ENCODE measurements at regions not wholly inside any gene's neighbourhood (a gene's known extent, or its start where the extent isn't known, plus 50 kb on each side); places are given as distances from the start of the nearest gene placed in this dataset.
"Not testable (repeated sequence)": the region's sequence is repeated elsewhere in the genome, so short reads cannot be mapped to it uniquely, and the experiment has no call there.

- Mint-ChIP-seq H3K27ac (no peak overlapping the region), H3K4me1 (peaks cover 15% of the 10 kb centered on the region), H3K36me3 (no peaks in the 10 kb centered on the region), H3K9me3 (no peaks in the 10 kb centered on the region), H3K4me3 (no peak overlapping the region), H3K27me3 (ENCODE audit: low read depth) (peaks cover 4% of the 10 kb centered on the region)
- TF ChIP-seq, protein P1, sequence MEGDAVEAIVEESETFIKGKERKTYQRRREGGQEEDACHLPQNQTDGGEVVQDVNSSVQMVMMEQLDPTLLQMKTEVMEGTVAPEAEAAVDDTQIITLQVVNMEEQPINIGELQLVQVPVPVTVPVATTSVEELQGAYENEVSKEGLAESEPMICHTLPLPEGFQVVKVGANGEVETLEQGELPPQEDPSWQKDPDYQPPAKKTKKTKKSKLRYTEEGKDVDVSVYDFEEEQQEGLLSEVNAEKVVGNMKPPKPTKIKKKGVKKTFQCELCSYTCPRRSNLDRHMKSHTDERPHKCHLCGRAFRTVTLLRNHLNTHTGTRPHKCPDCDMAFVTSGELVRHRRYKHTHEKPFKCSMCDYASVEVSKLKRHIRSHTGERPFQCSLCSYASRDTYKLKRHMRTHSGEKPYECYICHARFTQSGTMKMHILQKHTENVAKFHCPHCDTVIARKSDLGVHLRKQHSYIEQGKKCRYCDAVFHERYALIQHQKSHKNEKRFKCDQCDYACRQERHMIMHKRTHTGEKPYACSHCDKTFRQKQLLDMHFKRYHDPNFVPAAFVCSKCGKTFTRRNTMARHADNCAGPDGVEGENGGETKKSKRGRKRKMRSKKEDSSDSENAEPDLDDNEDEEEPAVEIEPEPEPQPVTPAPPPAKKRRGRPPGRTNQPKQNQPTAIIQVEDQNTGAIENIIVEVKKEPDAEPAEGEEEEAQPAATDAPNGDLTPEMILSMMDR (IDR thresholded peaks at IDR 0.05; ENCODE audit: unreplicated experiment) = no peak
- DNase-seq (ENCODE audit: low spot score in 2 of 2, unreplicated experiment in 2 of 2) = no peak
Observed at GRCh38 chr1:157307491-157307890, 169.3 kb upstream of the ETV3 start.

DNA sequence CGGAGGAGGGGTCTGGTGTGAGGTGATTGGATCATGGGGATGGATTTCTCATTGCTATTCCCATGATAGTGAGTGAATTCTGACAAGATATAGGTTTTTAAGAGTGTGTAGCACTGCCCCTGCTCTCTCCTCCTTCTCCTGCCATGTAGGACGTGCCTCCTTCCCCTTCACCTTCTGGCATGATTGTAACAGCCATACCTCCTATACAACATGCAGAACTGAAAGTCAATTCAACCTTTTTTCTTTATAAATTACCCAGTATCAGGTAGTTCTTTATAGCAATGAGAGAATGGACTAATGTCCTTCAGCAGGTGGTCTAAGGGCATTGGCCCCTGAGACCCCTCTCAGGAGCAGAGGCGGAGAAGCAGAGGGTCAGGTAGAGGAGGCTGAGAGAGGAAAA lies 168.7 kb upstream of the ETV3 start:
- Mint-ChIP-seq H3K4me1 (peaks cover 15% of the 10 kb centered on the region), H3K9me3 (no peaks in the 10 kb centered on the region), H3K36me3 (no peaks in the 10 kb centered on the region), H3K27me3 (ENCODE audit: low read depth) (peaks cover 4% of the 10 kb centered on the region), H3K4me3 (no peak overlapping the region), H3K27ac (no peak overlapping the region)
- TF ChIP-seq, protein P1 (IDR thresholded peaks at IDR 0.05; ENCODE audit: unreplicated experiment) = no peak
- no peak for DNase-seq (ENCODE audit: low spot score in 2 of 2, unreplicated experiment in 2 of 2)

GRCh38 chr1:157304271-157304670 lies 166.1 kb upstream of the ETV3 start:
- Mint-ChIP-seq H3K4me1 (peaks cover 4% of the 10 kb centered on the region), H3K27me3 (ENCODE audit: low read depth) (no peaks in the 10 kb centered on the region), H3K36me3 (no peaks in the 10 kb centered on the region), H3K4me3 (no peak overlapping the region), H3K9me3 (peaks cover 4% of the 10 kb centered on the region), H3K27ac (no peak overlapping the region)
- no peak for DNase-seq (ENCODE audit: low spot score in 2 of 2, unreplicated experiment in 2 of 2)
- TF ChIP-seq, protein P1 (IDR thresholded peaks at IDR 0.05; ENCODE audit: unreplicated experiment) = no peak

DNA sequence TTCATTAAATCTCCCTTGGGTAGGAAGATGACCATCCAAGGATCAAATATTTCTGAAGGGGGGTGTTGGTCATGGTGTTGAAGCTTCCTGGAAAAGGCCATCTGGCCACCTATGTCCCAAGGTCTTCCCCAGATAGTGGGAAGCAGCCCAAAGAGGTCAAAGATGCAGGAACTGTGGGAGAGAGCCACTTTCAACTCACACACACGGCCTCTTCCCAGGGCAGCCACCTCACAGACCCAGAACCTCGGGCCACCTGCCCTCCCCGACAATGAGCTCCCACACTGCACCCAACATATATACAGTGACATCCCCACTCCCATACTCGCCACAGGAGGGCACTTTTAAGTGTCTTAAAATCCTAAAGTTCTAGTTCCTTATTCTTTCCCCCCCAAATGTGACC lies 164.5 kb upstream of the ETV3 start:
- no peaks in the 10 kb centered on the region for H3K4me1 Mint-ChIP-seq
- no peak for DNase-seq (ENCODE audit: low spot score in 2 of 2, unreplicated experiment in 2 of 2)
- TF ChIP-seq, protein P1 (IDR thresholded peaks at IDR 0.05; ENCODE audit: unreplicated experiment) = no peak
- H3K4me3 Mint-ChIP-seq = no peak overlapping the region
- H3K9me3 Mint-ChIP-seq = peaks cover 10% of the 10 kb centered on the region
- H3K27me3 Mint-ChIP-seq (ENCODE audit: low read depth) = no peaks in the 10 kb centered on the region
- no peaks in the 10 kb centered on the region for H3K36me3 Mint-ChIP-seq
- no peak overlapping the region for H3K27ac Mint-ChIP-seq

GRCh38 chr1:157302199-157302497 lies 164.0 kb upstream of the ETV3 start:
- Mint-ChIP-seq H3K27me3 (ENCODE audit: low read depth) (no peaks in the 10 kb centered on the region), H3K36me3 (no peaks in the 10 kb centered on the region), H3K4me1 (no peaks in the 10 kb centered on the region), H3K27ac (no peak overlapping the region), H3K9me3 (peaks cover 16% of the 10 kb centered on the region), H3K4me3 (no peak overlapping the region)
- no peak for DNase-seq (ENCODE audit: low spot score in 2 of 2, unreplicated experiment in 2 of 2)
- TF ChIP-seq, protein P1 (IDR thresholded peaks at IDR 0.05; ENCODE audit: unreplicated experiment) = no peak

DNA sequence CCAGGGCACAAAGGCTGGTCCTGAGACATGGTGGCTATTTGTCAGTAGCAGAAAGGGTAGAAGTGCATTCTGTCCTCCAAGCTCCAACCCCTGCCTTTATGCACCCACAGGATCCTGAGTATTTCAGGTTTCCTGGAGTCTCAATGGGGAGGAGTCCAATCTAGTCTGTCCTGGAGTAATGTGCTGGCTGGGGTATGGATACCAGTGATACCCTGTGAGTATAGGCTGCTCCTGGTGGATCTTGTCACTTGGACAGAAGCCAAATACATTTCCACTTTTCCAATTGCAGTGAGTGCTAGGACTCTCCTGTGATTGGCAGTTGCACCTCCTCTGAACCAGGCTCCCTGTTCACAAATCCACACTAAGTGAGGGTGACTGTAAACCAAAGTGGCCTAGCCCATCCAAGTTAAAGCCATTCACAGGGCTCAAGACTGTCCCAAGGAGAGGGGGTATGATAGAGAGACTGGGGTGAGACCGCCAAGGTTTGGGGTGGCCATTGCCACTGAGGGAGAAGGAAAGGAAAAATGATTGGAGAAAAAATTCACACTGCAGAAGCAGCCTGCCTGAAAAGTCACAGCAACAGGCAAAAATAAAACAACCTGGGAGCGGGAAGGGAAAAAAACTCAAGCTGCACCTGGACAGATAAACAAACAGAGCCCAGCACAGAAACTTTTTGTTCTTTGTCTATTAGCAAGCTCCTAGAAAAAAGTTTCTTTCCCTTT lies 163.4 kb upstream of the ETV3 start:
- no peak for DNase-seq (ENCODE audit: low spot score in 2 of 2, unreplicated experiment in 2 of 2)
- no peaks in the 10 kb centered on the region for H3K36me3 Mint-ChIP-seq
- no peaks in the 10 kb centered on the region for H3K4me1 Mint-ChIP-seq
- H3K4me3 Mint-ChIP-seq = no peak overlapping the region
- TF ChIP-seq, protein P1 (IDR thresholded peaks at IDR 0.05; ENCODE audit: unreplicated experiment) = no peak
- no peaks in the 10 kb centered on the region for H3K27me3 Mint-ChIP-seq (ENCODE audit: low read depth)
- H3K9me3 Mint-ChIP-seq = peaks cover 21% of the 10 kb centered on the region
- no peak overlapping the region for H3K27ac Mint-ChIP-seq

- H3K36me3 Mint-ChIP-seq; H3K4me1 Mint-ChIP-seq; H3K27me3 Mint-ChIP-seq (ENCODE audit: low read depth); H3K27ac Mint-ChIP-seq; DNase-seq (ENCODE audit: low spot score in 2 of 2, unreplicated experiment in 2 of 2); H3K4me3 Mint-ChIP-seq: not testable (repeated sequence)
- H3K9me3 Mint-ChIP-seq = peaks cover 22% of the 10 kb centered on the region
Observed at GRCh38 chr1:157294387-157295145, 156.4 kb upstream of the ETV3 start.
